IPS-20b (cell line): ENCODE measurements at regions not wholly inside any gene's neighbourhood (a gene's known extent, or its start where the extent isn't known, plus 50 kb on each side); places are given as distances from the start of the nearest gene placed in this dataset.

Experiments
- H3K27ac ChIP-seq: one replicate; pipeline ENCODE4 v1.5.1; 2013; ENCODE audit warnings: low read length
- H3K27me3 ChIP-seq: 2 replicates; pipeline ENCODE4 v1.6.1; 2013; ENCODE audit warnings: mild to moderate bottlenecking, low read length, inconsistent platforms; ENCODE audit not compliant: insufficient read depth
- H3K36me3 ChIP-seq: 2 replicates; pipeline ENCODE4 v1.6.1; 2013; ENCODE audit warnings: low read depth, mild to moderate bottlenecking, inconsistent platforms, low read length, moderate library complexity; ENCODE audit not compliant: insufficient read depth
- H3K4me1 ChIP-seq: 2 replicates; pipeline ENCODE4 v1.6.1; 2013; ENCODE audit warnings: mild to moderate bottlenecking, control low read depth, inconsistent platforms, low read length, moderate library complexity; ENCODE audit not compliant: insufficient read depth
- H3K4me3 ChIP-seq: 2 replicates; pipeline ENCODE4 v1.5.1; 2013; ENCODE audit warnings: mild to moderate bottlenecking, low read length, inconsistent platforms
- H3K9ac ChIP-seq: 2 replicates; pipeline ENCODE4 v1.6.1; 2013; ENCODE audit warnings: low read depth, mild to moderate bottlenecking, inconsistent platforms, low read length, moderate library complexity
- H3K9me3 ChIP-seq: 2 replicates; pipeline ENCODE4 v1.6.1; 2013; ENCODE audit warnings: mild to moderate bottlenecking, low read depth, low read length, inconsistent platforms; ENCODE audit not compliant: insufficient read depth

DNA sequence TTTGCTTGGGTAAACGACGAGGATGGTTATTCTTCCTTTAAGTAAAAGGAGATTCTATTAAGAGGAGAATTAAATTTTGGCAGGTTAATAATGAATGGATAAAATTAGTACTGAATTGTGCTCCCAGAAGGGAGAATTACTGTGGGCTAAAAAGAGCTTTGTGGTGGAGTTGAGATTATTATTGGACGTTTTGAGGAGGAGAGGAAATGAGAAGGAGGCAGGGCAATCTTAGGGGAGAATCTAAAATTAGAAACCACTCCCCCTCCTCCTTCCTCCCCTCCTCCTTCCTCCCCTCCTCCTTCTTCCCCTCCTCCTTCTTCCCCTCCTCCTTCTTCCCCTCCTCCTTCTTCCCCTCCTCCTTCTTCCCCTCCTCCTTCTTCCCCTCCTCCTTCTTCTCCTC lies 331.8 kb downstream of the PRL start:
- H3K4me3 ChIP-seq = no peak overlapping the region
- H3K27me3 ChIP-seq = no peaks in the 10 kb centered on the region
- H3K4me1 ChIP-seq = peaks cover 14% of the 10 kb centered on the region; the same call in 1 of the 2 replicates
- no peaks in the 10 kb centered on the region for H3K9me3 ChIP-seq
- no peak overlapping the region for H3K27ac ChIP-seq
- no peaks in the 10 kb centered on the region for H3K36me3 ChIP-seq
- no peak overlapping the region for H3K9ac ChIP-seq

DNA sequence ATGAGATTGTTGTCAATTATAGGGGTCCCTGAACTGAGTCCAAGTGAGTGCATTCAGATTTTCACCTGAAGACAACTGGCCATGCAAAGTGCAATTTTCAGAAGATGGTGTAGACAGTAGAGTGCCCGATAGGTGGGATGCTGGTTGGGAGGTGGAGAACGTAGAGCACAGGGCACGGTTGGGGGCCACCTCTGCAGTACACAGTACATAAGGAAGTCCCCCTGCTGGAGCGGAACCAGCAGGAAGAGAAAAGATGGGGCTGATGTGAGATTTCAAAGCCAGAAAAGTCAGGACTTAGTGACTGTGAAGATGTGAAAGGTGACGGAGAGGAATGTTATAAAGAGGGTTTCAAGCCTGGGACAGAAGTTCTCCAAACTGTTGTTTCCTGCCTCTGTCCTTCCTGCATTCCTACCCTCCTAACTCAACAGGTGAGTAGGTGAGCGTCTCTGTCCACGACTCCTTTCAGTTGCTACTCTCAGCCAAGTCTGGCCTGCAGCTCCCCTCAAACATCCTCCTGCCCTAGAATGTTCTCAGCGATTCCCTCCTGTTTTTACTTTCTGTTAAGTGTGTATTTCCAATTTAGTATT lies 330.8 kb downstream of the PRL start:
- H3K36me3 ChIP-seq = no peaks in the 10 kb centered on the region
- no peak overlapping the region for H3K4me3 ChIP-seq
- H3K27ac ChIP-seq = no peak overlapping the region
- no peak overlapping the region for H3K9ac ChIP-seq
- H3K4me1 ChIP-seq = peaks cover 20% of the 10 kb centered on the region; the same call in 1 of the 2 replicates
- H3K27me3 ChIP-seq = no peaks in the 10 kb centered on the region
- no peaks in the 10 kb centered on the region for H3K9me3 ChIP-seq

DNA sequence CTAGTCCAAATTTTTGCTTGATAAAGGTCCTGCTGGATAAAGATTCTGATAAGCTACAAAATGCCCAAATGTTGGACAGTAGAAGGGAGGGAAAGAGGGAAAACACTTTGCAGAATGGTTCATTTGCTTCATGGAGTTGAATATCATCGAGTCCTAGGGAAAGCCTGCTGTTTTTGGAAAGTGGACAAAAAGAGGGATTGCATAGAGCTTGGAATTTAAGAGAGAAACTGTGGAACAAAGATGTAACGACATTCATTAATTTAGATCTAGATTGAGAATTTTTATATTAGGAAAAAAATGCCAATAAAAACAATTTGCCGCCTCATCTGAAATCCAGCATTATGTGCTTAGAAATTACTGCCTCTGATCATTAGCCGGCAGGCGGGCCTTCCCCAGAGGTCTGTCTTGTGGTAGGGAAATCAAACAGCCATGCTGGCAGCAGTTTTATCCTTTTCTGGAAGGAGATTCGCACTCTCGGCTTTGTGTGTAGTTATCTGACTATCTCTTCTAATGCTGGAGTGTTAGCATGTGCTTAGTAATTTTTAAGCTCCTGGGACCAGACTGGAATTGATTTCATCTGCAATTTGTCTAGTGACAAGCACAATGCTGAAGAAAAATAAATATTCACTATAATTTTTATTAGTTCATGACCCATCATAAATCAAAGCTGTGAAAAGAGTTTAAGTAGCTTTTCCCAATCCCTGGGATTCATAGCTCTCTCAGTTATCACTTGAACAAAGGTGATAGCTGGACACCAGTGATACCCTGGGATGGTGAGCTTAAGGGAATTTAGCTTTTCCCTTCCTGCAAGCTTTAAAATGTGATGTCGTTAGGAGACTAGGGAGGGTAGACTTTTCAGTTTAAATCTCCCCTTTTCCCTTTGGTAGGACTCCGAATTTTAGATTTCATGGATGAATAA lies 329.5 kb downstream of the PRL start:
- H3K27ac ChIP-seq = no peak overlapping the region
- H3K27me3 ChIP-seq = no peaks in the 10 kb centered on the region
- H3K36me3 ChIP-seq = no peaks in the 10 kb centered on the region
- peaks cover 26% of the 10 kb centered on the region; the same call in 1 of the 2 replicates for H3K4me1 ChIP-seq
- H3K9me3 ChIP-seq = no peaks in the 10 kb centered on the region
- no peak overlapping the region for H3K4me3 ChIP-seq
- no peak overlapping the region for H3K9ac ChIP-seq

DNA sequence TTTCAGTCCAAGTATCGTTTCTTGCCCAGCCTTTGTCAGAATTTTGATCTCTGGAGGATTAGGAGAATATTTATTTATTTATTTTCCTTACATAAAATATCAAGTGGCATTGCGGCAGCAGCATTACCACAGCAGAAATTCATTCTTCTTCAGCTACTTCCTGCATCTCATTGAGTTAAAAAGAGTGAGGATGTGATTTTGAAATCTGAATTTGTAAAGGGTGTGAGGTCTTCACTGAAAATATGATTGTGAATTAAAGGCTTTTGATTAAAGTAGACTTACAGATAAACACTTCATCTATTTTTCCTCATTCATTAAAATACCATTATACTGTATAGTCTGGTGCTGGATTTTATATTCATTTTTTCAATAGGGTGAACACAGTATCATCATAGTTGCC lies 328.4 kb downstream of the PRL start:
- Histone ChIP-seq H3K9me3 (no peaks in the 10 kb centered on the region), H3K36me3 (no peaks in the 10 kb centered on the region), H3K4me3 (no peak overlapping the region), H3K27me3 (no peaks in the 10 kb centered on the region), H3K4me1 (peaks cover 26% of the 10 kb centered on the region; the same call in 1 of the 2 replicates), H3K27ac (no peak overlapping the region), H3K9ac (no peak overlapping the region)

DNA sequence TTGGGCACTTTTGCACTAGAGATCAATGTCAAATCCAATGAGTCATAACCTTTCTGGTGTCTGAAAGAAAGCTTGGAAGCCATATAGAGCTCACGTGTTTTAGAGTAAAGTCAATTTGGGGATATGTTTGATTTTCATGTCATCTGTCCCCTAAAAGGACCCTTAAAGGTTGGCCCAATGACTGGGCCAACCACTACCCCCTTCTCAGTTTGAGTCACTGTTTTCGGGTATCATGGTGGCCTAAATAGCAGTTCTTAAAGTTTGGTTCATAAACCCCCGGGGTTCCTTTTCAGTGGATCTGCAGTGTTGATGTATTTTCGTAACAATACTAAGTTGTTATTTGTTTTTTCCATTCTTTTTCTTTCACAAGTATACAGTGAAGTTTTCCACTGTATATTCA lies 327.6 kb downstream of the PRL start:
- Histone ChIP-seq H3K9ac (no peak overlapping the region), H3K27me3 (no peaks in the 10 kb centered on the region), H3K4me3 (no peak overlapping the region), H3K27ac (no peak overlapping the region), H3K36me3 (no peaks in the 10 kb centered on the region), H3K4me1 (peaks cover 26% of the 10 kb centered on the region; the same call in 1 of the 2 replicates), H3K9me3 (no peaks in the 10 kb centered on the region)

DNA sequence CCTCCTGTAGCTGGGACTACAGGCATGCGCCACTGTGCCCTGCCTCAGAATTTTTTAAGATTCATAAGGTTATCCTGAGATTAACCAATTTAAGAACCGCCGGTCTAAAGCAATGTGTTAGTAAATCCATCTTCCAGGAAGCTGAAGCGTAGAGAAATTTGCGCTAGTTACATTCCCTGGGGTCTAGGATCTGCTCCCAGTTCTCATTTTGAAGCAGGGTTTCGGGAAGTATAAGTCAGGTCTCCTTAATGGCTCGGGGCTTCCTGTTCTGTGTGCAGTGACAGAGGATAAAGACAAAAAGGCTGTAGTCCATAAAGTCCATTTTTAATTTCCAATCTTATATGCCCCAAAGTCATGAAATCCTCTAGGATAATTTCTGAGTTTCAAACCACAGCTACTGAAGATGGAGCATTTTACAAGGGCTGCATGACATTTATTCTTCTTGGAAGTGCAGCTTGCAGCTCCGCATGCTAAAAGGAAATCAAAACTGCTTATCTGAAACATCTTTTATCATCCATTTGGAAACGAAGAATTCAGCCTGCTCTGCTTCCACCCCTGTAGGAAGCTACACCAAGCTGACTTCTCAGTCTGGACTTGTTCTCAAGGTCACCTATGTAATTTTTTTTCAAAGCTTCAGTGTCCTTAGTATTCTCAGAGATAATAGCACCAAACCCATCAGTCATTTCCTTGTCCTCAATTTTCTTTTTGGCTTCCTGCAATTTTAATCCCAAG lies 326.1 kb downstream of the PRL start:
- Histone ChIP-seq H3K9ac (no peak overlapping the region), H3K4me1 (peaks cover 18% of the 10 kb centered on the region; the same call in 1 of the 2 replicates), H3K36me3 (no peaks in the 10 kb centered on the region), H3K27me3 (no peaks in the 10 kb centered on the region), H3K9me3 (no peaks in the 10 kb centered on the region), H3K27ac (no peak overlapping the region), H3K4me3 (no peak overlapping the region)

DNA sequence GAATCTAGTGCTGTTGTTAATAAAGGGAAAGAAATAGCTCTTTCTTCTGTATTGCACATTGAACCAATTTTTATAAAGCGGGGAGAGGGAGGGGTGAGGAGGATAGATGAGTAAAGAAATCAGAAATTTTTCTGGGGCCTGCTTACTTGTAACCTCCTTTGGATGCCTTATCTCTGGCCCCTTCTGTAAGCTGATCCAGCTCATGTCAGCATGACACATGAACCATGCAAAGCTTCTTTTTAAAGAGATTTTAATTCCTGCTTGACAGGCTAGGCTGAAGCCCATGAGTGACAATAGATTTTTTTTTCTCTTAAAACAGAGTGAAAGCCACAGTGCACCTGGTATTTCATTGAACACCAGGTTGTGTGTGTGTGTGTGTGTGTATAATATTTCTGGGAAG lies 325.3 kb downstream of the PRL start:
- no peak overlapping the region for H3K27ac ChIP-seq
- H3K9ac ChIP-seq = no peak overlapping the region
- no peaks in the 10 kb centered on the region for H3K36me3 ChIP-seq
- peaks cover 15% of the 10 kb centered on the region; the same call in 1 of the 2 replicates for H3K4me1 ChIP-seq
- no peak overlapping the region for H3K4me3 ChIP-seq
- H3K9me3 ChIP-seq = no peaks in the 10 kb centered on the region
- H3K27me3 ChIP-seq = no peaks in the 10 kb centered on the region

DNA sequence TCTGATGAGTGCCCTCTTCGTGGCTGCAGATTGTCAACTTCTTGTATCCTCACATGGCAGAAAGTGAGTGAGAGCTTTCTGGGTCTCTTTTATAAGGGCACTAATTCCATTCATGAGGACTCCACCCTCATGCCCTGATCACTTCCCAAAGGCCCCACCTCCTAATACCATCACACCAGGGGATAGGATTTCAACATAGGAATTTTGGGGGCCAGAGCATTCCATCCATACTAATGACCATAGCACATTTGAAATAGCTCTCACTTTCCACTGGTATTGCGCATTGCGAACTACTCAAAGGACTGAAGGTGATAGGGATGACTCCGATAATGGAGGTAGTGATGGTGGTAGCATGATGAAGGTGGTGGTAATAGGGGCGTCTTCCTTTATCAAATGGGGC lies 324.3 kb downstream of the PRL start:
- H3K36me3 ChIP-seq = no peaks in the 10 kb centered on the region
- no peaks in the 10 kb centered on the region for H3K27me3 ChIP-seq

DNA sequence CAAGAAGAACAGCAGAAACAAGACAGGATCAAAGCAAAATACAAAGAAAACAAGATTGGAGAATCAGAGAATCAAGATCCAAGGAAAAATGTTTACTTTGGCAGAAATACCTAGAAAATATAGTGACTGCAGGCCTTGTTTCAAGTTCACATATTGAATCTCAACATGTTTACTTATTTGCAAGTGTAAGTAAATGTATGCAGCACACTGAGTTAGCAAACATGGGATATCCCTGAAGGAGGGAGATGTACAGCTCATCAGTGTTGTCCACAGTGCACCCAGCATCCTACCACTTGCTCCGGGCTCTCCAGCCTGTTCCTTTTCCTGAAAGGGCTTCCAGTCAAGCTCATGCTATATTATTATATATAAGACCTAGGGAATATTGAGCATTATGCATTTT lies 319.5 kb downstream of the PRL start:
- Histone ChIP-seq H3K27me3 (no peaks in the 10 kb centered on the region), H3K36me3 (peaks cover 33% of the 10 kb centered on the region), H3K9me3 (peaks cover 7% of the 10 kb centered on the region; the same call in 1 of the 2 replicates), H3K27ac (no peak overlapping the region), H3K9ac (no peak overlapping the region), H3K4me3 (no peak overlapping the region), H3K4me1 (0 out of 2 replicates have a peak, but pooled peaks cover under 1% of the 10 kb centered on the region)

More for the DNA sequence above, 324.3 kb downstream of the PRL start:
- H3K9ac ChIP-seq = no peak overlapping the region
- H3K4me1 ChIP-seq = peaks cover 15% of the 10 kb centered on the region; the same call in 1 of the 2 replicates
- H3K9me3 ChIP-seq = no peaks in the 10 kb centered on the region
- no peak overlapping the region for H3K4me3 ChIP-seq
- H3K27ac ChIP-seq = no peak overlapping the region

DNA sequence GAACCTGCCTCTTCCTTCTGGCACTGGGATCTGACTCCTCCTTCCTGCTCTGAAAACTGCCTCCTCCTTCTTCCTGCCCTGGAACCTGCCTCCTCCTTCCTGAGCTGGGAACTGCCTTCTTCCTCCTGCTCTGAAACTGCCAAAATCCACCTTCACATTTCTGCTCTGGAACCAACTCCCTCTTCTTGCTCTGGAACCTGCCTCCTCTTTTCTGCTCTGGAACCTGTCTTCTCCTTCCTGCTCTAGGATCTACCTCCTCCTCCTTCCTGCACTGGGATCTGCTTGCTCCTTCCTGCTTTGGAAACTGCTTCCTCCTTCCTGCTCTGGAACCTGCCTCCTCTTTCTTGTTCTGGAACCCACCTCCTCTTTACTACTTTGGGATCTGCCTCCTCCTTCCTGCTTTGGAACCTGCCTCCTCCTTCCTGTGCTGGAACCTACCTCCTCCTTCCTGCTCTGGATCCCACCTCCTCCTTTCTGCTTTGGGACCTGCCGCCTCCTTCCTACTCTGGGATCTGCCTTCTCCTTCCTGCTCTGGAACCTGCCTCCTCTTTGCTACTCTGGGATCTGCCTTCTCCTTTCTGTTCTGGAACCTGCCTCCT lies 315.5 kb downstream of the PRL start:
- no peak overlapping the region for H3K27ac ChIP-seq
- no peak overlapping the region for H3K9ac ChIP-seq
- peaks cover 7% of the 10 kb centered on the region; the same call in 1 of the 2 replicates for H3K9me3 ChIP-seq
- H3K27me3 ChIP-seq = no peaks in the 10 kb centered on the region
- peaks cover 41% of the 10 kb centered on the region for H3K36me3 ChIP-seq
- no peaks in the 10 kb centered on the region for H3K4me1 ChIP-seq
- no peak overlapping the region for H3K4me3 ChIP-seq

DNA sequence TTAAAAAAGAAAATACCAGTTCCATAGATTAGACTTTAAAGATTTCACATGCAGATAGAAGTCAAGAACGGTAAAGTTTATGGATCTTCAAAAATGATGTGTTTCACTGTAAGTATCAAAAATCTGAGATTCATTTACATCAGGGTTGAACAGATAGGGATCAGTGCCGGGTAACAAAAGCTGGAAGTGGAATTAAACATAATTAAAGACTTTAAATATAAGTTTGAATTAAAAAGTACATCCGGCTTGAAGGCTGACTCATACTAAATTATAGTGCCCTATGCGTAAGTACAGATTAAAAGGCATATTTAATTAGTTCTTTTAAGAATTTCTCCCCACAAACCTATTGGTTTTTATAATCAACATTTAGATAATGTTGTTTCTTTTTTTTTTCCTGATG lies 312.7 kb downstream of the PRL start:
- H3K9ac ChIP-seq = no peak overlapping the region
- H3K9me3 ChIP-seq = peaks cover 7% of the 10 kb centered on the region; the same call in 1 of the 2 replicates
- no peak overlapping the region for H3K4me3 ChIP-seq
- peaks cover 37% of the 10 kb centered on the region for H3K36me3 ChIP-seq
- H3K27me3 ChIP-seq = no peaks in the 10 kb centered on the region
- no peak overlapping the region for H3K27ac ChIP-seq
- H3K4me1 ChIP-seq = no peaks in the 10 kb centered on the region
